ENCODE measurements at regions not wholly inside any gene's neighbourhood (a gene's known extent, or its start where the extent isn't known, plus 50 kb on each side); places are given as distances from the start of the nearest gene placed in this dataset.

- no peak for DNase-seq (ENCODE audit: extremely low read depth, low read depth)
- TF ChIP-seq CTCF (IDR thresholded peaks at IDR 0.05; ENCODE audit: low read depth, low read length): no peak
Measured at GRCh38 chr11:130606781-130607511, 158.5 kb downstream of the ADAMTS15 start.

- no peak for TF ChIP-seq CTCF (IDR thresholded peaks at IDR 0.05; ENCODE audit: low read depth, low read length)
- DNase-seq (ENCODE audit: extremely low read depth, low read depth): no peak
Measured at GRCh38 chr11:130608287-130608686, 159.8 kb downstream of the ADAMTS15 start.

- DNase-seq (ENCODE audit: extremely low read depth, low read depth): no peak
Measured at GRCh38 chr11:130609121-130610035, 160.9 kb downstream of the ADAMTS15 start.

GRCh38 chr11:130611791-130612251 lies 163.4 kb downstream of the ADAMTS15 start:
- no peak for DNase-seq (ENCODE audit: extremely low read depth, low read depth)
- TF ChIP-seq CTCF (IDR thresholded peaks at IDR 0.05; ENCODE audit: low read depth, low read length): no peak

More at GRCh38 chr11:130609121-130610035, 160.9 kb downstream of the ADAMTS15 start:
- TF ChIP-seq CTCF (IDR thresholded peaks at IDR 0.05; ENCODE audit: low read depth, low read length): no peak

- DNase-seq (ENCODE audit: extremely low read depth, low read depth): no peak
- TF ChIP-seq CTCF (IDR thresholded peaks at IDR 0.05; ENCODE audit: low read depth, low read length): no peak
Measured at GRCh38 chr11:130612291-130612851, 163.9 kb downstream of the ADAMTS15 start.

GRCh38 chr11:130613396-130613795 lies 165.0 kb downstream of the ADAMTS15 start:
- TF ChIP-seq CTCF (IDR thresholded peaks at IDR 0.05; ENCODE audit: low read depth, low read length): no peak
- DNase-seq (ENCODE audit: extremely low read depth, low read depth): no peak

Data from AG09319 (cell line).